Stimulated activated effector memory CD8-positive, alpha-beta T cell treated with anti-CD3 and anti-CD28 coated beads, Interleukin-12 subunit alpha, Interleukin-12 subunit beta, amount 100 ng/mL, for 72 hours (primary cell): ENCODE measurements at regions not wholly inside any gene's neighbourhood (a gene's known extent, or its start where the extent isn't known, plus 50 kb on each side); places are given as distances from the start of the nearest gene placed in this dataset.

Experiments
- ATAC-seq: fragments of 150-1000 bp; cut with Tn5 transposase; 2 replicates; pipeline ENCODE4 v1.10.0; 2021
- DNase-seq, 2 donors: peaks; one replicate each; pipeline ENCODE4 v3.0.0; 2021 to 2022; ENCODE audit warnings: low spot score in 2 of 2
- H3K27ac Mint-ChIP-seq: one replicate; pipeline ENCODE4 v1.8.0; 2022; ENCODE audit warnings: mild to moderate bottlenecking, mixed read lengths
- H3K36me3 Mint-ChIP-seq: one replicate; pipeline ENCODE4 v1.8.0; 2022; ENCODE audit warnings: mild to moderate bottlenecking, mixed read lengths
- H3K4me1 Mint-ChIP-seq: one replicate; pipeline ENCODE4 v1.8.0; 2022; ENCODE audit warnings: mixed read lengths
- H3K4me3 Mint-ChIP-seq: one replicate; pipeline ENCODE4 v1.8.0; 2022; ENCODE audit warnings: mild to moderate bottlenecking, mixed read lengths
- H3K9me3 Mint-ChIP-seq: one replicate; pipeline ENCODE4 v1.8.0; 2022; ENCODE audit warnings: mixed read lengths

DNA sequence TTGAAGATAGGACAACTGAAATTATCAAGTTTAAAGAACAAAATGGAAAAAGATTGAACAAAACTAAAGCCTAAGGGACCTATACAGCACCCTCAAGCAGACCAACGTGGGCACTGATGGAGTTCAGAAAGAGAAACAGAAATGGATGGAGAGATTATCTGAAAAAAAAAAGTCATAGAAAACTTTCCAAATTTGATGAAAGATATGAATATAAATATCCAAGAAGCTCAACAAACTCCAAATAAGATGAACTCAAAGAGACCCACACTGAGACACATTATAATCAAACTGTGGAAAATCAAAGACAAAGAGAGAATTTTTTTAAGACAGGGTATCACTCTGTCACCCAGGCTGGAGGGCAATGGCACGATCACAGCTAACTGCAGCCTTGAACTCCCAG lies 128.6 kb upstream of the PUM3 start:
- DNase-seq (no peak), ATAC-seq (no peak)
- no peaks in the 10 kb centered on the region for H3K36me3 Mint-ChIP-seq
- H3K4me3 Mint-ChIP-seq, result no peak overlapping the region
- H3K27ac Mint-ChIP-seq, result no peak overlapping the region
- H3K9me3 Mint-ChIP-seq, result peaks cover 9% of the 10 kb centered on the region
- H3K4me1 Mint-ChIP-seq, result no peaks in the 10 kb centered on the region

DNA sequence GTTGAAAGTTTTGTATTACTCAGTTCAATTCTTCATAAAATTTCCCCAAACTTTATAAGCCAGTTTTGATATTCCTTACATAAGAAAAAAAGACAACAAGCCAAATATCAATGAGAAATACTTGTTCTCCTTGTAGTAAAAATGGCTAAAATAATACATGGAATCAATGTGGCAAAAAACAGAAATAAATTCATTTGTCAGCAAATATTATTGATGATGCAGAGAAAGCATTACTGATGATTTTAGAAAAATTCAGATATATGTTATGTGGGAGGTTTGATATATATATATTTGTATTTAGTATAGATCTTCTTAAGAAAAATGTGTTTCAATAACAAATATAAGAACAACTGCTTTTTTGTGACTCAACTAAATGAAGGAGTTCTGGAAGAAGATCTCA lies 127.0 kb upstream of the PUM3 start:
- H3K9me3 Mint-ChIP-seq, result peaks cover 9% of the 10 kb centered on the region
- ATAC-seq, result no peak
- H3K4me1 Mint-ChIP-seq, result no peaks in the 10 kb centered on the region
- DNase-seq, result no peak
- H3K36me3 Mint-ChIP-seq, result no peaks in the 10 kb centered on the region
- H3K27ac Mint-ChIP-seq, result no peak overlapping the region
- H3K4me3 Mint-ChIP-seq, result no peak overlapping the region

DNA sequence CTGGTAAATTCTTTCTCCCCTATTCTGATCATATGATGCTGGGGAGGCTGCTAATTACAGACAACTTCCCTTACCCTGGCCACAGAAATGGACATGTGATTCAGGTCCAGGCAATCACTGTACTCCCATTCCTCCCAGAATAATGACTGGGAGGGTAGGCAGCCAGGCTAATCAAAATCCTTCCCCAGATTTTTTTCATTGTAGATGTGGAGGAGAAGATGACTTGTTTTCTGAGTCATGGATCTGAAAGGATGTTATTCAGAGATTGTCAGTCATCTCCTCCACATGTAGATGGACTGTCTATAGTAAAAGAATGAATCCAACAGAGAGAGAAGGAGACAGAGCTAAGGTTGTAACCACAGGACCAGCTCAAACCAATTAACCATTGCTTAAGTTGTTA lies 123.9 kb upstream of the PUM3 start:
- H3K9me3 Mint-ChIP-seq, result peaks cover 9% of the 10 kb centered on the region
- no peaks in the 10 kb centered on the region for H3K36me3 Mint-ChIP-seq
- no peak overlapping the region for H3K4me3 Mint-ChIP-seq
- ATAC-seq (peak; percentile 49), DNase-seq (no peak)
- no peaks in the 10 kb centered on the region for H3K4me1 Mint-ChIP-seq
- H3K27ac Mint-ChIP-seq, result no peak overlapping the region

GRCh38 chr9:2966565-2967300 lies 122.8 kb upstream of the PUM3 start:
- Mint-ChIP-seq H3K4me1 (no peaks in the 10 kb centered on the region), H3K36me3 (no peaks in the 10 kb centered on the region), H3K4me3 (no peak overlapping the region), H3K9me3 (peaks cover under 1% of the 10 kb centered on the region), H3K27ac (no peak overlapping the region)
- ATAC-seq (no peak), DNase-seq (no peak)

DNA sequence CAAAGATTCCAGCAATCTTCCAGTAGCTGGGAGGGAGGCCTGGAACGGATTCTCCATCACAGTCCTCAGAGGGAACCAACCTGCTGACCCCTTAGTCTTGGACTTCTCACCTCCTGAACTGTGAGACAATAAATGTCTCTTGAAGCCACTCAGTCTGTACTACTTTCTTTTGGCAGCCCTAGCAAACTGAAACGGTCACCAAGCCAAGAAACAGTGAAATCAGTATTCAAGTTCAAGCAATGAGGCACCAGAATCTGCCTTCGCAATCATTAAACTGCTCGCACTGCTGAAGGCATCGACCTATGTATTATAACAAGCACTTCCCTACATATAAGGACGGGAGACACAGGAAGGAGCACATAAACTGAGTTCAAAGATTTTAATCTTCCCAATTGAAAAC lies 120.6 kb upstream of the PUM3 start:
- Mint-ChIP-seq H3K4me3 (no peak overlapping the region), H3K27ac (no peak overlapping the region), H3K4me1 (no peaks in the 10 kb centered on the region), H3K36me3 (no peaks in the 10 kb centered on the region), H3K9me3 (no peaks in the 10 kb centered on the region)
- ATAC-seq (no peak), DNase-seq (no peak)

- Mint-ChIP-seq H3K9me3 (no peaks in the 10 kb centered on the region), H3K4me3 (no peak overlapping the region), H3K36me3 (no peaks in the 10 kb centered on the region), H3K4me1 (no peaks in the 10 kb centered on the region), H3K27ac (no peak overlapping the region)
- no peak for ATAC-seq
- DNase-seq, result no peak
These were observed 119.4 kb upstream of the PUM3 start for GRCh38 chr9:2963307-2963706.

DNA sequence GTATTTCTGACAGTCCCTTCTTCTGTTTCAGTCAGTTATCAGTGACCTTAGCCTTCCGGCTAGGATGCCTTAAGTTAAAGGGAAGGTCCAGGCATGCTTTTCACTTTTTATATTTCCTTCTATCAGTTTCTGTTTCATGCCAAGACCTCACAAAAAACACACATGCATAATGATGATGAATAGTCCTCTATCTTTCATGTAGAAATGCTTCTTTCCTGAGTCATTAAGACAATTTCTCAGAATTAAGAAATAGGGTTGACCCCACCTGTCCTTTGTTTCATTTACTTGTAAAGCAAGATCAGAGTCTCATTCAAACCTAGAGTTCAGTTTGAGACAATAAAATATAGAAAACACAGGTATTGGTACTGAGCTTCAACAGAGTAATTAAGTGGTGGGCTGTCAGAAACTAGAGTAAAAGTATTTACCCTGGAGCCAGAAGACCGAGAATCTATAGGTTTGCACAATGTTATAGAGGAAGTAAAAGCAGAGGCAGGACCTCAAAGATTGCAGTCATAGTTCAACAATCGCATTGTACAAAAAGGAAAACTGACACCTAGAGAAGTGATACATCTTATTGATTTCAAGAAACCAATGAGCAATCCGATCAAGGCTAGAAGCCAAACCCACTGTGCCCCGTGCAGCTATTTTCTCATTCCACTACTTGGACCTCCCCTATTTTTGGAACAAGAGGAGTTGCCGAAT lies 118.7 kb upstream of the PUM3 start:
- Mint-ChIP-seq H3K27ac (no peak overlapping the region), H3K4me1 (no peaks in the 10 kb centered on the region), H3K9me3 (no peaks in the 10 kb centered on the region), H3K36me3 (no peaks in the 10 kb centered on the region), H3K4me3 (no peak overlapping the region)
- DNase-seq (no peak), ATAC-seq (no peak)

- Mint-ChIP-seq H3K9me3 (no peaks in the 10 kb centered on the region), H3K27ac (no peak overlapping the region), H3K36me3 (no peaks in the 10 kb centered on the region), H3K4me1 (no peaks in the 10 kb centered on the region), H3K4me3 (no peak overlapping the region)
- ATAC-seq (no peak), DNase-seq (no peak)
These were observed 114.3 kb upstream of the PUM3 start for GRCh38 chr9:2958219-2958618.

DNA sequence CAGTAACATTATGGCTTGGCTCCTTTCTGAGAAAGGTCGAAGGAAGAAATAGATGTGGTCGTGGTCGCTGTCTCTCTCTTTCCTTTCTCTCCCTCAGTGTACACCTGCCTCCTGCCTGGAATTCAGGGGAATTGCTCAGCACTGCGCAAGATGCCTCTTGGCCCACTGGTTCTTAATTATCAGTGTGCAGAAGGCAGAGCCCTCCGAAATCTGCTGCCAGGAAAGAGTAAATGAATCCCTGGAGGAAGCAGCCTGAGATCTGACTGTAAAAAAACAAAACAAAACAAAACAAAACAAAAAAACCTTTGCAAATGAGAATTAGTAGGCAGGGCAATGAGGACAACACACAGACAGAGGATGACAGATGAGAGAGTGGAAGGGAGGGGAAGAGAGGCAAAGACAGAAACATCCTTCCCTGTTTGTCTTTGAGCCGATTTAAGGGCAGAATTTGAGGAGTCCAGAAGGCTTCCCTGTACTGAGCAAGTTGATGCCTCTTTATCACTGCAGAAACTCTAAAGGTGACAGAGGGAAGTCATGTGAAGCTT lies 113.8 kb upstream of the PUM3 start:
- Mint-ChIP-seq H3K9me3 (no peaks in the 10 kb centered on the region), H3K4me1 (no peaks in the 10 kb centered on the region), H3K36me3 (no peaks in the 10 kb centered on the region), H3K4me3 (no peak overlapping the region), H3K27ac (no peak overlapping the region)
- no peak for ATAC-seq
- DNase-seq, result no peak

GRCh38 chr9:2955575-2955974 lies 111.7 kb upstream of the PUM3 start:
- Mint-ChIP-seq H3K4me3 (no peak overlapping the region), H3K27ac (no peak overlapping the region), H3K4me1 (no peaks in the 10 kb centered on the region), H3K9me3 (no peaks in the 10 kb centered on the region), H3K36me3 (no peaks in the 10 kb centered on the region)
- ATAC-seq, result no peak
- no peak for DNase-seq

- Mint-ChIP-seq H3K4me1 (no peaks in the 10 kb centered on the region), H3K9me3 (no peaks in the 10 kb centered on the region), H3K27ac (no peak overlapping the region), H3K36me3 (no peaks in the 10 kb centered on the region), H3K4me3 (no peak overlapping the region)
- ATAC-seq (no peak), DNase-seq (no peak)
These were observed 95.5 kb upstream of the PUM3 start for GRCh38 chr9:2939368-2939767.

DNA sequence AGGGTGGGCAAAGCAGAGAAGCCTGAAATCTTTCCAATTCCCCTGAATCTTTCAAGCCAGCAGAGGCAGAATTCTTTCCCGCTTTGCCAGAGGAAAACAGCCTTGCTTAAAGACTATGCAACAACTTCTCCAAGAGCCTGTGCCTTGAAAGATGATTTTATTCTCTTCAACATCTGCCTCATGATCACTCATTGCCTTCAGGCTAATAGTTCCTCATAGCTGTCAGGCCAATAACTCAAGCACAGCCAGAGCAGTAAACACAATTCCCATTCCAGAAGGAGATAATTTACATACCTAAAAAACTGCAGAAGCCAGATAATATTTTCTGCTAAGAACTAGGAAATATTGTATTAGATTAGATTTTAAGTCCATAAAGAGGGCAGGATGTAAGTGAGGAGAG lies 92.3 kb upstream of the PUM3 start:
- DNase-seq, result no peak
- Mint-ChIP-seq H3K4me3 (no peak overlapping the region), H3K4me1 (no peaks in the 10 kb centered on the region), H3K27ac (no peak overlapping the region), H3K9me3 (no peaks in the 10 kb centered on the region), H3K36me3 (no peaks in the 10 kb centered on the region)
- ATAC-seq, result no peak

DNA sequence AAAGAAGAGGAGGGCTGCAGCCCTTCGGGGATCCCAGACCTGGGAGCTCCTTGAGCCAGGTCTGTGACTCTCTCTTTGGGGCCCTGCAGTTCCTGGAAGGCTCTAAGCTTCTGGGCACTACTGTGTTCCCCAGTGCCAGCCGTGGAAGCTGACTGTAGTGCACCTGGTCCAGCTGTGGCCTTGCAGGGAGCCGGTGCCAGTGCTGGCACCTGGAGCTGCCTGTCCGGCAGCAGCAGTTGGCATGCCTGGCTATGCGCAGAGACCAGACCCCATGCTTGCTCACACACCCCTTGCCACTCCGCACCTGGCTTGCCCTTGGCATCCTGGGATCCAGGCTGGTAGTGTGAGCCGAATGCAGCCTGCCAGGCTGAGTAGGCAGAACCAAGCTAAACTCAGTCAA lies 91.0 kb upstream of the PUM3 start:
- no peak overlapping the region for H3K4me3 Mint-ChIP-seq
- H3K27ac Mint-ChIP-seq, result no peak overlapping the region
- no peaks in the 10 kb centered on the region for H3K4me1 Mint-ChIP-seq
- DNase-seq, result no peak
- H3K9me3 Mint-ChIP-seq, result no peaks in the 10 kb centered on the region
- peak; percentile 27 for ATAC-seq
- no peaks in the 10 kb centered on the region for H3K36me3 Mint-ChIP-seq

DNA sequence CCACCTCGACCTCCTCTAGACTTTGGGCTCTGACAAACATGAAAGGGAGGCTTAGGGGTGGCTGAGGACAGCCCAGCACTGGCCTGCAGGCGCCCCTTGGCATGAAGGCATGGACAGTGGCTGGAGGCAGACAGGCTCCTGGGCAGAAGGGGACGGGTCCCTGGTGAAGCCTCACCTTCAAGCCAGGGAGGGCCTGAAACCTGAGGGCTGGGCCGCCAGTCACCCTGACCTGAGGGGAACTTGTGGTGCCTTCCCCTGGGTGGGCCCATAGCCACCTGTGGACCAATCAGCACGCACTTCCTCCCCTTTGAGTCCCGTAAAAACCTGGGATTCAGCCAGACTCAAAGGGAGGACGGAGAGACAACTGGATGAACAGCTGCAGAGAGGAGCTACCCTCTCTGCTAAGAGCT lies 90.4 kb upstream of the PUM3 start:
- no peaks in the 10 kb centered on the region for H3K9me3 Mint-ChIP-seq
- no peak overlapping the region for H3K27ac Mint-ChIP-seq
- no peak overlapping the region for H3K4me3 Mint-ChIP-seq
- DNase-seq (no peak), ATAC-seq (no peak)
- H3K4me1 Mint-ChIP-seq, result no peaks in the 10 kb centered on the region
- H3K36me3 Mint-ChIP-seq, result no peaks in the 10 kb centered on the region

- Mint-ChIP-seq H3K9me3 (no peaks in the 10 kb centered on the region), H3K36me3 (no peaks in the 10 kb centered on the region), H3K4me3 (no peak overlapping the region), H3K4me1 (no peaks in the 10 kb centered on the region), H3K27ac (no peak overlapping the region)
- ATAC-seq (peak; percentile 33), DNase-seq (no peak)
These were observed 89.5 kb upstream of the PUM3 start for GRCh38 chr9:2933165-2934095.
